NCI-H82 treated with DMSO at 0.1 percent for 48 hours (cell line): ENCODE measurements at regions not wholly inside any gene's neighbourhood (a gene's known extent, or its start where the extent isn't known, plus 50 kb on each side); places are given as distances from the start of the nearest gene placed in this dataset.

Experiments
- DNase-seq: peaks from one replicate; lab custom pipeline; 2025; ENCODE audit not compliant: unreplicated experiment; lab: John Stamatoyannopoulos, UW

- no peak for DNase-seq
Observed at GRCh38 chr15:98382139-98382538, 266.2 kb upstream of the IGF1R start.

GRCh38 chr15:98383571-98383970, 264.8 kb upstream of the IGF1R start:
- DNase-seq = no peak

GRCh38 chr15:98384328-98385029, 263.9 kb upstream of the IGF1R start:
- no peak for DNase-seq

- no peak for DNase-seq
Observed at GRCh38 chr15:98385752-98386381, 262.5 kb upstream of the IGF1R start.

GRCh38 chr15:98386561-98386960, 261.8 kb upstream of the IGF1R start:
- no peak for DNase-seq

- no peak for DNase-seq
Observed at GRCh38 chr15:98387866-98388265, 260.5 kb upstream of the IGF1R start.

- no peak for DNase-seq
Observed at GRCh38 chr15:98390946-98391530, 257.3 kb upstream of the IGF1R start.

- DNase-seq = no peak
Observed at GRCh38 chr15:98391568-98391967, 256.8 kb upstream of the IGF1R start.

GRCh38 chr15:98393471-98393870, 254.9 kb upstream of the IGF1R start:
- no peak for DNase-seq

- no peak for DNase-seq
Observed at GRCh38 chr15:98394546-98394945, 253.8 kb upstream of the IGF1R start.

GRCh38 chr15:98395974-98396610, 252.2 kb upstream of the IGF1R start:
- no peak for DNase-seq

GRCh38 chr15:98397419-98397818, 250.9 kb upstream of the IGF1R start:
- no peak for DNase-seq

GRCh38 chr15:98398056-98398455, 250.3 kb upstream of the IGF1R start:
- no peak for DNase-seq

- no peak for DNase-seq
Observed at GRCh38 chr15:98398886-98399285, 249.5 kb upstream of the IGF1R start.

- DNase-seq = no peak
Observed at GRCh38 chr15:98400120-98400519, 248.2 kb upstream of the IGF1R start.

GRCh38 chr15:98401029-98401428, 247.3 kb upstream of the IGF1R start:
- no peak for DNase-seq

- no peak for DNase-seq
Observed at GRCh38 chr15:98402486-98402885, 245.9 kb upstream of the IGF1R start.

GRCh38 chr15:98403169-98403568, 245.2 kb upstream of the IGF1R start:
- DNase-seq = no peak

- DNase-seq = no peak
Observed at GRCh38 chr15:98403569-98403968, 244.8 kb upstream of the IGF1R start.

GRCh38 chr15:98405013-98405412, 243.3 kb upstream of the IGF1R start:
- DNase-seq = no peak

- no peak for DNase-seq
Observed at GRCh38 chr15:98408231-98408630, 240.1 kb upstream of the IGF1R start.

GRCh38 chr15:98410328-98410727, 238.0 kb upstream of the IGF1R start:
- DNase-seq = no peak
